Gastrocnemius medialis (tissue), 4 donors: ENCODE measurements at regions not wholly inside any gene's neighbourhood (a gene's known extent, or its start where the extent isn't known, plus 50 kb on each side); places are given as distances from the start of the nearest gene placed in this dataset.

Experiments used
- CTCF ChIP-seq, 5 experiments: fragments of 450-650 bp in 3 of 5; fragments of 200-600 bp in 2 of 5; sonication (generic) in 2 of 5; IDR thresholded peaks in 4 of 5; conservative IDR thresholded peaks in 1 of 5; 1 replicate in 4 of 5; 2 replicates in 1 of 5; pipeline ENCODE4 v1.5.1; 2016 to 2019; ENCODE audit warnings: antibody characterized with exemption in 5 of 5, mild to moderate bottlenecking in 3 of 5, moderate library complexity in 3 of 5
- POLR2A ChIP-seq, 2 donors: fragments of 450-650 bp; IDR thresholded peaks; one replicate each; pipeline ENCODE4 v1.6.1; 2017; ENCODE audit warnings: antibody characterized with exemption in 2 of 2, mild to moderate bottlenecking in 2 of 2, moderate library complexity in 2 of 2

GRCh38 chr7:29627631-29628030, 64.0 kb downstream of the PRR15 start:
- TF ChIP-seq CTCF (IDR thresholded peaks at IDR 0.05 in 4 of 5, conservative IDR thresholded peaks at IDR 0.05 in 1 of 5) (no peak), POLR2A (IDR thresholded peaks at IDR 0.05) (no peak)
